ENCODE measurements at regions not wholly inside any gene's neighbourhood (a gene's known extent, or its start where the extent isn't known, plus 50 kb on each side); places are given as distances from the start of the nearest gene placed in this dataset.

GRCh38 chr7:48734695-48735406, 189.5 kb upstream of the CDC14C start:
- Mint-ChIP-seq H3K27me3 (no peaks in the 10 kb centered on the region), H3K36me3 (no peaks in the 10 kb centered on the region), H3K9me3 (no peaks in the 10 kb centered on the region), H3K4me1 (ENCODE audit: unreplicated experiment) (no peaks in the 10 kb centered on the region), H3K27ac (no peak overlapping the region), H3K4me3 (no peak overlapping the region)
- no peak for TF ChIP-seq CTCF (conservative IDR thresholded peaks at IDR 0.05)
- no peak for DNase-seq (ENCODE audit: extremely low spot score, unreplicated experiment)

GRCh38 chr7:48741545-48741944, 182.8 kb upstream of the CDC14C start:
- TF ChIP-seq CTCF (conservative IDR thresholded peaks at IDR 0.05): no peak
- Mint-ChIP-seq H3K36me3 (no peaks in the 10 kb centered on the region), H3K4me1 (ENCODE audit: unreplicated experiment) (no peaks in the 10 kb centered on the region), H3K27ac (no peak overlapping the region), H3K27me3 (no peaks in the 10 kb centered on the region), H3K4me3 (no peak overlapping the region), H3K9me3 (no peaks in the 10 kb centered on the region)
- DNase-seq (ENCODE audit: extremely low spot score, unreplicated experiment): no peak

- Mint-ChIP-seq H3K9me3 (no peaks in the 10 kb centered on the region), H3K4me1 (ENCODE audit: unreplicated experiment) (no peaks in the 10 kb centered on the region), H3K27ac (no peak overlapping the region), H3K36me3 (no peaks in the 10 kb centered on the region), H3K4me3 (no peak overlapping the region), H3K27me3 (no peaks in the 10 kb centered on the region)
- TF ChIP-seq CTCF (conservative IDR thresholded peaks at IDR 0.05): no peak
- DNase-seq (ENCODE audit: extremely low spot score, unreplicated experiment): no peak
Observed at GRCh38 chr7:48742079-48742798, 182.1 kb upstream of the CDC14C start.

GRCh38 chr7:48748081-48748833, 176.1 kb upstream of the CDC14C start:
- no peaks in the 10 kb centered on the region for H3K4me1 Mint-ChIP-seq (ENCODE audit: unreplicated experiment)
- TF ChIP-seq CTCF (conservative IDR thresholded peaks at IDR 0.05): no peak

GRCh38 chr7:48755061-48755555, 169.2 kb upstream of the CDC14C start:
- DNase-seq (ENCODE audit: extremely low spot score, unreplicated experiment): no peak
- H3K4me1 Mint-ChIP-seq (ENCODE audit: unreplicated experiment): peaks cover 5% of the 10 kb centered on the region
- no peaks in the 10 kb centered on the region for H3K36me3 Mint-ChIP-seq
- no peak overlapping the region for H3K4me3 Mint-ChIP-seq
- H3K9me3 Mint-ChIP-seq: peaks cover 5% of the 10 kb centered on the region
- no peak for TF ChIP-seq CTCF (conservative IDR thresholded peaks at IDR 0.05)
- H3K27ac Mint-ChIP-seq: no peak overlapping the region
- H3K27me3 Mint-ChIP-seq: peaks cover 4% of the 10 kb centered on the region

More at GRCh38 chr7:48748081-48748833, 176.1 kb upstream of the CDC14C start:
- H3K27me3 Mint-ChIP-seq: no peaks in the 10 kb centered on the region
- DNase-seq (ENCODE audit: extremely low spot score, unreplicated experiment): no peak
- no peak overlapping the region for H3K4me3 Mint-ChIP-seq
- no peaks in the 10 kb centered on the region for H3K9me3 Mint-ChIP-seq
- no peaks in the 10 kb centered on the region for H3K36me3 Mint-ChIP-seq
- H3K27ac Mint-ChIP-seq: no peak overlapping the region
